ENCODE measurements at regions not wholly inside any gene's neighbourhood (a gene's known extent, or its start where the extent isn't known, plus 50 kb on each side); places are given as distances from the start of the nearest gene placed in this dataset.

DNA sequence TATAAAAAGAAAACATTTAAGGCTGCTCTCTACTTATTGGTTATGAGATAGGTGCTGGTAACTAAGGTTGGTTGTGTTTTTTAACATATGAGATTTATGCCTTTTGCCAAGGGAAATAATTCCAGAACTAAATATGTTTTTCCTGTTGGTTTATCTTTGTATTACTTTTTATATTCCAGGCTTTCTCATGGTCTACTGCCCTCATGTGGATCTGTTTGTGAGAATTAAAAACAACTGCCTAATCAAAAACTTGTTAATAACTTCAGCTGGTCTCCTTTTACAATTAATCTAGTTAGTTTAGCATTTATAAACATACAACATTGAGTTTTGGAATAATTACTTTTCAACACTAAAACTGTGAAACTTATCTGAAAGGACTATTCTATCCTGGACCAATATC lies 1208.3 kb downstream of the ADGRL3 start:
- Histone ChIP-seq H3K9me3 (ENCODE audit: severe bottlenecking) (no peaks in the 10 kb centered on the region), H3K36me3 (no peaks in the 10 kb centered on the region), H3K4me3 (ENCODE audit: low read depth, low read length) (no peak overlapping the region), H3K27me3 (ENCODE audit: insufficient read depth, low read depth, severe bottlenecking) (no peaks in the 10 kb centered on the region), H3K27ac (no peak overlapping the region)
- DNase-seq = no peak
- TF ChIP-seq, protein P1, sequence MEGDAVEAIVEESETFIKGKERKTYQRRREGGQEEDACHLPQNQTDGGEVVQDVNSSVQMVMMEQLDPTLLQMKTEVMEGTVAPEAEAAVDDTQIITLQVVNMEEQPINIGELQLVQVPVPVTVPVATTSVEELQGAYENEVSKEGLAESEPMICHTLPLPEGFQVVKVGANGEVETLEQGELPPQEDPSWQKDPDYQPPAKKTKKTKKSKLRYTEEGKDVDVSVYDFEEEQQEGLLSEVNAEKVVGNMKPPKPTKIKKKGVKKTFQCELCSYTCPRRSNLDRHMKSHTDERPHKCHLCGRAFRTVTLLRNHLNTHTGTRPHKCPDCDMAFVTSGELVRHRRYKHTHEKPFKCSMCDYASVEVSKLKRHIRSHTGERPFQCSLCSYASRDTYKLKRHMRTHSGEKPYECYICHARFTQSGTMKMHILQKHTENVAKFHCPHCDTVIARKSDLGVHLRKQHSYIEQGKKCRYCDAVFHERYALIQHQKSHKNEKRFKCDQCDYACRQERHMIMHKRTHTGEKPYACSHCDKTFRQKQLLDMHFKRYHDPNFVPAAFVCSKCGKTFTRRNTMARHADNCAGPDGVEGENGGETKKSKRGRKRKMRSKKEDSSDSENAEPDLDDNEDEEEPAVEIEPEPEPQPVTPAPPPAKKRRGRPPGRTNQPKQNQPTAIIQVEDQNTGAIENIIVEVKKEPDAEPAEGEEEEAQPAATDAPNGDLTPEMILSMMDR (IDR thresholded peaks at IDR 0.05; ENCODE audit: low read depth, low read length) = no peak

GRCh38 chr4:62407534-62407933 lies 1207.4 kb downstream of the ADGRL3 start:
- H3K36me3 ChIP-seq = no peaks in the 10 kb centered on the region
- H3K9me3 ChIP-seq (ENCODE audit: severe bottlenecking) = no peaks in the 10 kb centered on the region
- DNase-seq = no peak
- H3K27ac ChIP-seq = no peak overlapping the region
- H3K27me3 ChIP-seq (ENCODE audit: insufficient read depth, low read depth, severe bottlenecking) = no peaks in the 10 kb centered on the region
- no peak overlapping the region for H3K4me3 ChIP-seq (ENCODE audit: low read depth, low read length)
- TF ChIP-seq, protein P1 (IDR thresholded peaks at IDR 0.05; ENCODE audit: low read depth, low read length) = no peak

- Histone ChIP-seq H3K4me3 (ENCODE audit: low read depth, low read length) (no peak overlapping the region), H3K27me3 (ENCODE audit: insufficient read depth, low read depth, severe bottlenecking) (no peaks in the 10 kb centered on the region), H3K36me3 (no peaks in the 10 kb centered on the region), H3K9me3 (ENCODE audit: severe bottlenecking) (no peaks in the 10 kb centered on the region), H3K27ac (no peak overlapping the region)
- DNase-seq = no peak
- TF ChIP-seq, protein P1 (IDR thresholded peaks at IDR 0.05; ENCODE audit: low read depth, low read length) = no peak
Measured at GRCh38 chr4:62402088-62402806, 1202.1 kb downstream of the ADGRL3 start.

- Histone ChIP-seq H3K4me3 (ENCODE audit: low read depth, low read length) (no peak overlapping the region), H3K9me3 (ENCODE audit: severe bottlenecking) (no peaks in the 10 kb centered on the region), H3K27ac (no peak overlapping the region), H3K27me3 (ENCODE audit: insufficient read depth, low read depth, severe bottlenecking) (no peaks in the 10 kb centered on the region), H3K36me3 (no peaks in the 10 kb centered on the region)
- DNase-seq = no peak
- TF ChIP-seq, protein P1 (IDR thresholded peaks at IDR 0.05; ENCODE audit: low read depth, low read length) = no peak
Measured at GRCh38 chr4:62399242-62399641, 1199.1 kb downstream of the ADGRL3 start.

DNA sequence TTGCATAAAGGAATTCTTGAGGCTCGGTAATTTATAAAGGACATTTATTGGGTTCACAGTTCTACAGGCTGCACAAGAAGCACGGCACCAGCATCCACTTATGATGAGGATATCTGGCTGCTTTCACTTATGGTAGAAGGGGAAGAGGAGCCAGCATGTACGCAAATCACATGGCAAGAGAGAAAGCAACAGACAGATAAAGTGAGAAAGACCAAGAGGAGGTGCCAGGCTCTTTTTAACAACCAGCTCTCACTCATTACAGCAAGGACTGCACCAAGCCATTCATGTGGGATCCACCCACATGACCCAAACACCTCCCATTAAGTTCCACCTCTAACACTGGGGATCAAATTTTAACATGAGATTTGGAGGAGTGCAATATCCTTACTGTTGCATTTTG lies 1198.2 kb downstream of the ADGRL3 start:
- TF ChIP-seq, protein P1 (IDR thresholded peaks at IDR 0.05; ENCODE audit: low read depth, low read length) = no peak
- H3K4me3 ChIP-seq (ENCODE audit: low read depth, low read length) = no peak overlapping the region
- no peak for DNase-seq
- no peaks in the 10 kb centered on the region for H3K9me3 ChIP-seq (ENCODE audit: severe bottlenecking)
- no peak overlapping the region for H3K27ac ChIP-seq
- no peaks in the 10 kb centered on the region for H3K27me3 ChIP-seq (ENCODE audit: insufficient read depth, low read depth, severe bottlenecking)
- H3K36me3 ChIP-seq = no peaks in the 10 kb centered on the region

DNA sequence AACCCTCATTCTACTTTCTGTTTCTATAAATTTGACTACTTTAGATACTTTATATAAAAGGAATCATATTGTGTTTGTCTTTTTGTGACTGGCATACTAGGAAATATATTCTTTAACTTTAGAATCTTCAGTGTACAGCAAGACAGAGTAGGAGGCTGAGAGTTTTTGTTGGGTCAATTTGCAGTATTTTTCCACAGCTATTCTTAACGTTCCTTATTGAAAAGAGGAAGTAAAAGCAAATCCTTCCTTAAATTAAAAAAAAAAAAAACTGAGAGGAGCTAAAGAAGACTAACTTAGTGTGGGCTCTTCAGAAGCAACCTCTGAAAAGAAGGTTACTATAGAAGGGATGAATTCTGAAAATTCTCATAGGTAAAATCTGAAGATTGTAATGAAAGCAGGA lies 1194.6 kb downstream of the ADGRL3 start:
- Histone ChIP-seq H3K9me3 (ENCODE audit: severe bottlenecking) (no peaks in the 10 kb centered on the region), H3K36me3 (no peaks in the 10 kb centered on the region), H3K27ac (no peak overlapping the region), H3K27me3 (ENCODE audit: insufficient read depth, low read depth, severe bottlenecking) (no peaks in the 10 kb centered on the region), H3K4me3 (ENCODE audit: low read depth, low read length) (no peak overlapping the region)
- TF ChIP-seq, protein P1 (IDR thresholded peaks at IDR 0.05; ENCODE audit: low read depth, low read length) = no peak
- no peak for DNase-seq
